K562 (cell line): ENCODE measurements at regions not wholly inside any gene's neighbourhood (a gene's known extent, or its start where the extent isn't known, plus 50 kb on each side); places are given as distances from the start of the nearest gene placed in this dataset.

ENCODE experiments used
- BRD4 ChIP-seq: fragments of 200-600 bp; sonication (generic); IDR thresholded peaks from 2 replicates; pipeline ENCODE4 v1.6.1; 2017; ENCODE audit warnings: inconsistent platforms
- CBX3 ChIP-seq, 2 experiments: IDR thresholded peaks; 1 replicate in 1 of 2; 2 replicates in 1 of 2; pipeline ENCODE4 v1.6.1; 2012; ENCODE audit warnings: inconsistent platforms in 2 of 2, low read length in 2 of 2, borderline replicate concordance in 1 of 2, control low read depth in 1 of 2
- CSDE1 ChIP-seq, 2 experiments: fragments of 450-650 bp; IDR thresholded peaks; 2 replicates each; pipeline ENCODE4 v1.6.1; 2016; ENCODE audit warnings: mild to moderate bottlenecking in 1 of 2
- ETS1 ChIP-seq: conservative IDR thresholded peaks from 2 replicates; pipeline ENCODE4 v1.6.1; 2011; ENCODE audit warnings: low read depth, mild to moderate bottlenecking, low read length; ENCODE audit not compliant: control insufficient read depth
- FOXA1 ChIP-seq: fragments of 450-650 bp; IDR thresholded peaks from 2 replicates; pipeline ENCODE4 v1.6.1; 2016; ENCODE audit warnings: mild to moderate bottlenecking, borderline replicate concordance
- HOMEZ ChIP-seq: fragments of 250-450 bp; sonication (Bioruptor Pico); IDR thresholded peaks from 2 replicates; pipeline ENCODE4 v1.4.0; 2020; ENCODE audit warnings: mild to moderate bottlenecking, moderate library complexity
- KDM5B ChIP-seq: fragments of 200-600 bp; sonication (generic); IDR thresholded peaks from 2 replicates; pipeline ENCODE4 v1.6.1; 2012; ENCODE audit warnings: low read depth, mild to moderate bottlenecking, moderate library complexity, low read length, control low read depth, inconsistent platforms; ENCODE audit not compliant: insufficient replicate concordance
- KLF16 ChIP-seq: IDR thresholded peaks from 2 replicates; pipeline ENCODE4 v1.6.1; 2016; ENCODE audit warnings: antibody characterized with exemption
- PURB ChIP-seq: sonication (generic); formaldehyde crosslinking; IDR thresholded peaks from 2 replicates; pipeline ENCODE4 v1.9.0; 2021; ENCODE audit warnings: low read depth, mild to moderate bottlenecking, missing genetic modification reagents
- REST ChIP-seq, 2 experiments: fragments of 450-650 bp; formaldehyde crosslinking in 1 of 2; IDR thresholded peaks; 2 replicates each; pipeline versions ENCODE4 v1.4.0 to v1.6.1; 2014 to 2020; ENCODE audit warnings: mild to moderate bottlenecking in 2 of 2, borderline replicate concordance in 1 of 2, low read depth in 1 of 2
- TCF7 ChIP-seq: sonication (generic); IDR thresholded peaks from 2 replicates; pipeline ENCODE4 v1.6.1; 2016; ENCODE audit warnings: antibody characterized with exemption, borderline replicate concordance
- VEZF1 ChIP-seq: fragments of 200-800 bp; sonication (Bioruptor generic); IDR thresholded peaks from 2 replicates; pipeline ENCODE4 v1.6.1; 2017; ENCODE audit warnings: missing genetic modification characterization, missing compliant biosample characterization
- ZNF75A ChIP-seq: fragments of 450-650 bp; formaldehyde crosslinking; IDR thresholded peaks from 2 replicates; pipeline ENCODE4 v1.4.0; 2020; ENCODE audit warnings: mild to moderate bottlenecking

DNA sequence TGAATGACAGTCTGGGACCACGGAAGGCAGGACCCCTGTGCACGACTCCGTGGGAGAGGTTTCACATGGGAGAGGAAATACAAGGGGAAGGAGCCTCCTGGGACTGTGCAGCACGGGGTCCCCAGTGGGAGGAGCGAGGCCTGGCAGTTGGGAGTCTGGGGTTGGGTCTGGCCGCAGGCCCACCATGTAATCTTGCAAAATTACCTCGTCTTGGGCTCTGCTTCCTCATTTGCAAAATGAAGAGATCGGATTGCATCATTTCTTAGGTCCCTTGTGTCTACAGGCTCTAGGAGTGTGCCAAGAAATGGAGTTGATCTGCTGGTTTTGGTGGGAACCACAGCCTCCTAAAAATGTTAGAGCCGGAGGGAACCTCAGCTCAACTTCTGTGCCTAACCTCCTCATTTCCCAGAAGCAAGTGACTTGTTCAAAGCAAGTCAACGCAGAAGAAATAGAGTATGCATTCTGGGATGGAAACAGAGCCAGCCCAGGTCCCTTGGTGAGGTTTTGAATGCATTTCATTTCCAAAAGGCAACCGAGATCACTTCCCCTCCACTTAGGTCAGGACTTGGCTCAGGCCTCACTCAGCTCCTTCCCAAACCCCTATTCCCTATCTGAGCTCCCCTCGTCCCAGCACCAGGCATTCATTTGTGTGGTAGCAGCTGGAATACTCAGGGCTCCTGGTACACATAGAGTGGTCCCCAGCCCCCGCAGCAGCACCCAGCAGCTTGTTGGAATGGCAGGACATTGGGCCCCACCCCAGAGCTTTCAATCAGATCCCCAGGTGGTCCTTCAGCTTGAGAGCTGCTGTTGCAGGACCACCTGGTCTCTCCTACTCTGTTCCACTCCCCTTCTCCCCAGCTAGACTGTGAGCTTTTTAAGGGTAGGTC lies 267.7 kb downstream of the XXYLT1 start (continued):
- TF ChIP-seq KDM5B (no peak), CSDE1 (IDR thresholded peaks at IDR 0.05) (no peak), CBX3 (IDR thresholded peaks at IDR 0.05; ENCODE audit: borderline replicate concordance in 1 of 2, low read length in 2 of 2) (no peak), HOMEZ (CRISPR knock-in tag) (no peak), VEZF1 (CRISPR knock-in tag) (no peak), PURB (no peak), FOXA1 (no peak), REST (IDR thresholded peaks at IDR 0.05; ENCODE audit: borderline replicate concordance) (no peak), REST (CRISPR knock-in tag; IDR thresholded peaks at IDR 0.05; ENCODE audit: low read depth) (no peak), ZNF75A (CRISPR knock-in tag) (no peak), ETS1 (no peak), TCF7 (no peak), BRD4 (no peak), KLF16 (no peak)
